ENCODE measurements at regions not wholly inside any gene's neighbourhood (a gene's known extent, or its start where the extent isn't known, plus 50 kb on each side); places are given as distances from the start of the nearest gene placed in this dataset.

- TF ChIP-seq CTCF (tag by site-specific recombination; IDR thresholded peaks at IDR 0.05) (no peak), YY1 (tag by site-specific recombination; IDR thresholded peaks at IDR 0.05) (no peak), ZNF707 (tag by site-specific recombination; IDR thresholded peaks at IDR 0.05) (no peak), ZNF10 (tag by site-specific recombination; IDR thresholded peaks at IDR 0.05) (no peak), ZNF48 (tag by site-specific recombination; IDR thresholded peaks at IDR 0.05) (no peak), HOXA7 (CRISPR knock-in tag; IDR thresholded peaks at IDR 0.05; ENCODE audit: borderline replicate concordance) (no peak), ZNF274 (IDR thresholded peaks at IDR 0.05; ENCODE audit: low read length) (no peak), ZNF274 (tag by site-specific recombination; IDR thresholded peaks at IDR 0.05; ENCODE audit: borderline replicate concordance) (no peak), SP7 (tag by site-specific recombination; IDR thresholded peaks at IDR 0.05) (no peak), ZNF449 (tag by site-specific recombination; IDR thresholded peaks at IDR 0.05) (no peak)
These were observed 192.8 kb upstream of the NR5A2 start for GRCh38 chr1:199834711-199835110.

Data from HEK293 (cell line).